AG04450 (cell line): ENCODE measurements at regions not wholly inside any gene's neighbourhood (a gene's known extent, or its start where the extent isn't known, plus 50 kb on each side); places are given as distances from the start of the nearest gene placed in this dataset.

Experiments used
- CTCF ChIA-PET: fragments of 300-600, 350-600 bp; formaldehyde crosslinking; extraction: SDS; loops from one replicate; lab custom pipeline; 2022; ENCODE audit warnings: antibody characterized with exemption, inconsistent platforms; lab: Charles Lee
- POLR2A ChIA-PET: fragments of 350-600 bp; formaldehyde crosslinking; extraction: SDS; loops from one replicate; lab custom pipeline; 2021; ENCODE audit warnings: antibody characterized with exemption, inconsistent platforms; lab: Yijun Ruan, JAX
- DNase-seq: peaks from one replicate; pipeline ENCODE4 v3.0.0-alpha.2; 2011; ENCODE audit warnings: low read depth, low spot score
- H3K27ac ChIP-seq: one replicate; pipeline ENCODE4 v1.5.1; 2012; ENCODE audit warnings: low read depth, low read length, control low read depth
- H3K27me3 ChIP-seq: one replicate; pipeline ENCODE4 v1.6.0; 2012; ENCODE audit warnings: low read length; ENCODE audit not compliant: control insufficient read depth, insufficient read depth
- H3K4me3 ChIP-seq: 2 replicates; pipeline ENCODE4 v1.5.1; 2011; ENCODE audit warnings: mild to moderate bottlenecking, low read depth, low read length, control low read depth
- H3K9me3 ChIP-seq: 2 replicates; pipeline ENCODE4 v1.5.1; 2012; ENCODE audit warnings: low read length; ENCODE audit not compliant: control insufficient read depth, insufficient read depth
- TF ChIP-seq, protein P1 (sequence below): IDR thresholded peaks from 2 replicates; pipeline ENCODE4 v1.5.1; 2011; ENCODE audit warnings: low read depth, low read length, control low read depth, inconsistent platforms

DNA sequence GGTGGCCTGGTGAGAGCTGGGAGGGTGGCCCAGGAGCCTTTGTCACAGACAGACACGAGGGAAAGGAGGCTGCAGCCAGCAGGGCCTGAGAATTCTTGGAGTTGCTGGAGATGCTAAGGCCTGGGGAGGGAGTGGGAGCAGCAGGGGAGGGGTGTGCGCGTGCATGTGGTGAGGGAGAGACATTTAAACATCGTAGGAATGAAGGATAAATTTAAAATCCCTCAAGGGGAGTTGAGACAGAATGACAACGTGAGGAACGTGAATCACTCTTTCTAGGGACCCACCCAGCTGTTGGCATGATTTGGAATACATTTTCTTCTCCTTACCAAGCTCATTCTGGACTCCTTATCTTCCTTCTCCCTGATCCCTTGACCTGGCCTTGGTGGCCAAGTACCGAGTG lies 73.3 kb upstream of the CACNA1E start:
- ChIA-PET POLR2A (no interaction called here), CTCF (no interaction called here)
- Histone ChIP-seq H3K9me3 (no peaks in the 10 kb centered on the region; the same call in 1 of the 2 replicates), H3K4me3 (no peak overlapping the region), H3K27me3 (no peaks in the 10 kb centered on the region), H3K27ac (no peak overlapping the region)
- TF ChIP-seq, protein P1, sequence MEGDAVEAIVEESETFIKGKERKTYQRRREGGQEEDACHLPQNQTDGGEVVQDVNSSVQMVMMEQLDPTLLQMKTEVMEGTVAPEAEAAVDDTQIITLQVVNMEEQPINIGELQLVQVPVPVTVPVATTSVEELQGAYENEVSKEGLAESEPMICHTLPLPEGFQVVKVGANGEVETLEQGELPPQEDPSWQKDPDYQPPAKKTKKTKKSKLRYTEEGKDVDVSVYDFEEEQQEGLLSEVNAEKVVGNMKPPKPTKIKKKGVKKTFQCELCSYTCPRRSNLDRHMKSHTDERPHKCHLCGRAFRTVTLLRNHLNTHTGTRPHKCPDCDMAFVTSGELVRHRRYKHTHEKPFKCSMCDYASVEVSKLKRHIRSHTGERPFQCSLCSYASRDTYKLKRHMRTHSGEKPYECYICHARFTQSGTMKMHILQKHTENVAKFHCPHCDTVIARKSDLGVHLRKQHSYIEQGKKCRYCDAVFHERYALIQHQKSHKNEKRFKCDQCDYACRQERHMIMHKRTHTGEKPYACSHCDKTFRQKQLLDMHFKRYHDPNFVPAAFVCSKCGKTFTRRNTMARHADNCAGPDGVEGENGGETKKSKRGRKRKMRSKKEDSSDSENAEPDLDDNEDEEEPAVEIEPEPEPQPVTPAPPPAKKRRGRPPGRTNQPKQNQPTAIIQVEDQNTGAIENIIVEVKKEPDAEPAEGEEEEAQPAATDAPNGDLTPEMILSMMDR, result no peak
- no peak for DNase-seq

DNA sequence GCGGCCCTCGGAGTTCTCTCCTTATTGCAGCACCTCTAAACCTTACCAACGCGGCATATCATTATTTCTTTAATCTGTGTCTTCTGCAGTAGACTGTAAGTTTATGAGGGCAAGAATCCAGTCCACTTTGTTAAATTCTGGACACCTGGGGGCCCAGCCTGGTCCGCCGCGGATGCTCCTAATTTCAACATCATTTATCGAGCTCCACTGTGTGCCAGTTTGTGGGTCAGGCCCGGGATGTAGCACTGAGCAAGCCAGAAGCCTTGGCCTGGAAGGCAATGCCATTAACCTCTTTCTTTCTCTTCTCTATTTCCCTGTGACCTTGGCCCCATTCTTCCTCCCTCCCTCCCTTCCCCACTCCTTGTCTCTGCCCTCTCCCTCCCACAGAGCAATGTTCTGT lies 70.6 kb upstream of the CACNA1E start:
- ChIA-PET CTCF (no interaction called here), POLR2A (no interaction called here)
- DNase-seq, result no peak
- no peaks in the 10 kb centered on the region for H3K27me3 ChIP-seq
- H3K27ac ChIP-seq, result no peak overlapping the region
- H3K9me3 ChIP-seq, result no peaks in the 10 kb centered on the region; the same call in 1 of the 2 replicates
- TF ChIP-seq, protein P1, result no peak
- no peak overlapping the region for H3K4me3 ChIP-seq

DNA sequence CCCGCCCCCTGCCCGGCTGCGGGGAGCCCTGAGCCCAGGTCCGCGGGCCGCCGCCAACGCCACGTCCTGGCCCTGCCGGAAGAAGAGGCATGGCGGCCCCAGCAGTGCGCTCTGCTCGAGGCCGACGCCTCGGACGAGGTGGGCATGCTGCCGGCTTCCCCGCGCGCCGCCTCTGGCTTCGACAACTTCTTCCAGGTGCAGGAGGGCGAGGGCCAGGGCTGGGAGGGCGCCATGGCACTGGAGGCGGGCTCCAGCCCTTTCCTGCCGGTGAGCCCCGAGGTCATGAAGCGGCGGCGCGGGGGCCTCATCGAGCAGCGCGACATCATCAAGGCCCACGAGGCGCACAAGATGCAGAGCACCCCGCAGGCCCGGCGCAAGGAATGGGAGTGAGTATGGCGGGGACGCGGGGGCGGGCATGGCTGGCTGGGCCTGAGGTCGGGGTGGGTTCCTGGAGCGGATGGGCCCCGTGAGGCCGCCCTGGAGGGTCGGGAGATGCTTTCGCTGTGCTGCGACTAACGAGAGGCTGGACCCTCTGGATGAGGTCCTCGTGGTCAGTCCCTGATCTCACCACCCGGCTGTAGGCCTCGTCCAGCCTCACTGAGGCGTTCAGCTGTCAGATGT lies 70.0 kb upstream of the CACNA1E start:
- H3K4me3 ChIP-seq, result no peak overlapping the region
- ChIA-PET CTCF (no interaction called here), POLR2A (no interaction called here)
- H3K27ac ChIP-seq, result no peak overlapping the region
- no peak for DNase-seq
- no peaks in the 10 kb centered on the region for H3K27me3 ChIP-seq
- H3K9me3 ChIP-seq, result no peaks in the 10 kb centered on the region; the same call in 1 of the 2 replicates
- TF ChIP-seq, protein P1, result no peak

DNA sequence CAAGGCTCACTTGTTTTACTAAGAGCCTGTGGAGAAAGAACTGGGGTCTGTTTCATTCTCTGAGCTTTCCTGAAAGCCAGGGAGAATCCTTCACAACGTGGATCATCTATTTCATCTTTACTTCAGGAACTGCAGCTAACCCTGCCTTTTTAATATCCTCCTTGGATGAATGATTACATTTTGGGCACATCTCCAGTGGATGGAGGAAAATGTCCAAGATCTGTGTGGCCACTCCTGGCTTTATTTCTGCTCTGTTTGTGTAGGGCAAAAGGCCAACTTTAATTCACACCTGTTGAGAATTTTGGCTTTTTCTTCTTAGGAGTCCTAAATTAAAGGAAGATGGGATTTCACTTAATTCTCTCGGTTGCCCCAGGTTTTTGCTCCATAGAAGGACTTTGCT lies 69.5 kb upstream of the CACNA1E start:
- ChIA-PET POLR2A (no interaction called here), CTCF (interaction anchor here (1.1 kb wide), 1 partner anchor 11 kb away, joined by 3 read pairs; no protein-coding TSS in a partner anchor)
- Histone ChIP-seq H3K27me3 (no peaks in the 10 kb centered on the region), H3K4me3 (no peak overlapping the region), H3K9me3 (no peaks in the 10 kb centered on the region; the same call in 1 of the 2 replicates), H3K27ac (no peak overlapping the region)
- TF ChIP-seq, protein P1, result no peak
- no peak for DNase-seq

DNA sequence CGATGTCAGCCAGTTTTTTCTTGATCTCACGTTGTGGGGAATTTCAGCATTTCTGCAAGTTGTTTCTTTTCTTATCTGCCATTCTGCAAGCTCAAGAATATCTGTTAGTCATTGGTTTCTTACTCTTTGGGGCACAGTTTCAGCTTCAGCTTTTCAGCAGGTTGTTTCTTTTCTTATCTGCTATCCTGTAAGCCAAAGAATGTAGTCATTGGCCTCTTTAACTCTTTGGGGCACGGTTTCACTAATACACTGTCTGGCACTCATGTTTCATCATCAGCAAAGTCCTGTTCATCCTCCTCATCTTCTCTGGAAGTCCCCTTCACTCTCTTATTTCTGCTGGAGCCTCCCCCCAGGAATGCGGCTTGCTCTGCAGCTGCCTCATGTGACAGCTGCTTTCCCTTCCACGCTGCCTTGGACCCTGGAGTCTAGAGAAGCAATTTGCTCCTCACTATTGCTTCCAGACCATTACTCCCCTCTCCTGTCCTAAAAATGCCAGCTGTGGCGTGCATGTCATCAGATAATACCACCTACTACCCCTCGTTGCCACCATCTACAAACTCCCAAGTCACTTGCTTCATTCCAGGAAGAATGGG lies 67.0 kb upstream of the CACNA1E start:
- ChIA-PET CTCF (no interaction called here), POLR2A (no interaction called here)
- no peak overlapping the region for H3K4me3 ChIP-seq
- H3K9me3 ChIP-seq, result no peaks in the 10 kb centered on the region; the same call in 1 of the 2 replicates
- no peaks in the 10 kb centered on the region for H3K27me3 ChIP-seq
- no peak for DNase-seq
- no peak overlapping the region for H3K27ac ChIP-seq
- TF ChIP-seq, protein P1, result no peak
